ENCODE measurements at regions not wholly inside any gene's neighbourhood (a gene's known extent, or its start where the extent isn't known, plus 50 kb on each side); places are given as distances from the start of the nearest gene placed in this dataset.

GRCh38 chr16:6916946-6917345 is 415.7 kb upstream of the RBFOX1 start:
- Histone ChIP-seq H3K4me3 (no peak overlapping the region), H3K27me3 (replicated peaks in 1 of 7) (no peaks in the 10 kb centered on the region), H3K36me3 (no peaks in the 10 kb centered on the region), H3K27ac (no peak overlapping the region), H3K9me3 (peaks cover 0 to 25% (median 10%) of the 10 kb centered on the region in 8 donors), H3K4me1 (no peaks in the 10 kb centered on the region)
- no peak for DNase-seq
- intact Hi-C loops (cut with DNase I; ENCODE audit: low total_unique reads), result no loop called here
- whole genome bisulfite sequencing, 5 donors, result 76 to 98% (median 82%) methylated on average over 2 of the region's 2 CpGs
- TF ChIP-seq POLR2A (IDR thresholded peaks at IDR 0.05), result no peak
- TF ChIP-seq CTCF (IDR thresholded peaks at IDR 0.05 in 8 of 11, conservative IDR thresholded peaks at IDR 0.05 in 3 of 11), result no peak
- TF ChIP-seq POLR2AphosphoS5 (IDR thresholded peaks at IDR 0.05), result no peak

- Histone ChIP-seq H3K4me1 (no peaks in the 10 kb centered on the region), H3K27ac (no peak overlapping the region), H3K27me3 (replicated peaks in 1 of 7) (no peaks in the 10 kb centered on the region), H3K36me3 (no peaks in the 10 kb centered on the region), H3K9me3 (peaks cover 0 to 6% (median 0%) of the 10 kb centered on the region in 8 donors), H3K4me3 (no peak overlapping the region)
- TF ChIP-seq POLR2A (IDR thresholded peaks at IDR 0.05) (no peak), CTCF (IDR thresholded peaks at IDR 0.05 in 8 of 11, conservative IDR thresholded peaks at IDR 0.05 in 3 of 11) (no peak), POLR2AphosphoS5 (IDR thresholded peaks at IDR 0.05) (no peak)
- DNase-seq, result no peak
- intact Hi-C loops (cut with DNase I; ENCODE audit: low total_unique reads), result no loop called here
- 79 to 95% (median 88%) methylated on average over 2 to 5 of the region's 5 CpGs for WGBS, 5 donors
These were observed 419.1 kb upstream of the RBFOX1 start for GRCh38 chr16:6913566-6913965.

GRCh38 chr16:6910301-6910700 is 422.3 kb upstream of the RBFOX1 start:
- no peak for TF ChIP-seq POLR2AphosphoS5 (IDR thresholded peaks at IDR 0.05)
- TF ChIP-seq CTCF (IDR thresholded peaks at IDR 0.05 in 8 of 11, conservative IDR thresholded peaks at IDR 0.05 in 3 of 11), result no peak
- TF ChIP-seq POLR2A (IDR thresholded peaks at IDR 0.05), result no peak

GRCh38 chr16:6905601-6906000 is 427.0 kb upstream of the RBFOX1 start:
- DNase-seq, result no peak
- intact Hi-C loops (cut with DNase I; ENCODE audit: low total_unique reads), result no loop called here
- H3K4me3 ChIP-seq, result no peak overlapping the region
- H3K4me1 ChIP-seq, result no peaks in the 10 kb centered on the region
- H3K36me3 ChIP-seq, result no peaks in the 10 kb centered on the region
- H3K9me3 ChIP-seq, result peaks cover 0 to 6% (median 0%) of the 10 kb centered on the region in 8 donors
- H3K27ac ChIP-seq, result no peak overlapping the region
- TF ChIP-seq CTCF (IDR thresholded peaks at IDR 0.05 in 8 of 11, conservative IDR thresholded peaks at IDR 0.05 in 3 of 11), result no peak
- no peak for TF ChIP-seq POLR2AphosphoS5 (IDR thresholded peaks at IDR 0.05)
- no peak for TF ChIP-seq POLR2A (IDR thresholded peaks at IDR 0.05)
- 57 to 84% (median 69%) methylated on average over 3 of the region's 3 CpGs for WGBS, 5 donors
- no peaks in the 10 kb centered on the region for H3K27me3 ChIP-seq (replicated peaks in 1 of 7)

More at GRCh38 chr16:6910301-6910700, 422.3 kb upstream of the RBFOX1 start:
- no peaks in the 10 kb centered on the region for H3K27me3 ChIP-seq (replicated peaks in 1 of 7)
- H3K4me1 ChIP-seq, result no peaks in the 10 kb centered on the region
- 55 to 67% (median 59%) methylated on average over 5 of the region's 5 CpGs for WGBS, 5 donors
- intact Hi-C loops (cut with DNase I; ENCODE audit: low total_unique reads), result no loop called here
- no peaks in the 10 kb centered on the region for H3K36me3 ChIP-seq
- H3K27ac ChIP-seq, result no peak overlapping the region
- DNase-seq, result no peak
- no peak overlapping the region for H3K4me3 ChIP-seq
- peaks cover 0 to 6% (median 0%) of the 10 kb centered on the region in 8 donors for H3K9me3 ChIP-seq
